H1 (cell line): ENCODE measurements at regions not wholly inside any gene's neighbourhood (a gene's known extent, or its start where the extent isn't known, plus 50 kb on each side); places are given as distances from the start of the nearest gene placed in this dataset.

Experiments used
- CTCF ChIA-PET: fragments of 300-600 bp; sonication (Branson Sonifier 250); formaldehyde crosslinking; loops from one replicate; lab custom pipeline; 2021; ENCODE audit not compliant: partially characterized antibody; lab: Charles Lee
- POLR2A ChIA-PET: fragments of 300-600 bp; sonication (Branson Sonifier 250); formaldehyde crosslinking; loops from one replicate; lab custom pipeline; 2021; ENCODE audit warnings: inconsistent platforms; ENCODE audit not compliant: partially characterized antibody; lab: Charles Lee
- DNase-seq, 2 experiments: peaks; one replicate each; pipeline versions ENCODE4 v3.0.0 to v3.0.0-alpha.2; 2010 to 2022; ENCODE audit warnings: low spot score in 2 of 2, low read depth in 1 of 2, mixed read lengths in 1 of 2
- FAIRE-seq: peaks from 2 replicates; lab custom pipeline; 2011; peaks lifted over from hg19 to GRCh38; lab: Jason Lieb, UNC
- H2AFZ ChIP-seq: 2 replicates; pipeline ENCODE4 v1.8.1; 2012; ENCODE audit warnings: low read length, inconsistent platforms
- H2AK5ac ChIP-seq: 2 replicates; pipeline ENCODE4 v1.6.1; 2013; ENCODE audit warnings: low read depth, low read length
- H2BK120ac ChIP-seq: replicated peaks from 2 replicates; pipeline ENCODE3; 2013; ENCODE audit warnings: low read depth, low read length, inconsistent platforms
- H2BK12ac ChIP-seq: 2 replicates; pipeline ENCODE4 v1.6.1; 2013; ENCODE audit warnings: low read depth, low read length
- H2BK15ac ChIP-seq: 2 replicates; pipeline ENCODE4 v1.6.1; 2013; ENCODE audit warnings: low read length
- H2BK20ac ChIP-seq: 2 replicates; pipeline ENCODE4 v1.6.1; 2013; ENCODE audit warnings: low read length
- H2BK5ac ChIP-seq: 2 replicates; pipeline ENCODE4 v1.6.1; 2013; ENCODE audit warnings: low read depth, low read length
- H3K14ac ChIP-seq: 2 replicates; pipeline ENCODE4 v1.6.1; 2013; ENCODE audit warnings: inconsistent platforms; ENCODE audit not compliant: insufficient read length
- H3K18ac ChIP-seq: 2 replicates; pipeline ENCODE4 v1.6.1; 2013; ENCODE audit warnings: low read length; ENCODE audit errors: extremely low read depth
- H3K23ac ChIP-seq: 2 replicates; pipeline ENCODE4 v1.6.1; 2013; ENCODE audit warnings: inconsistent platforms; ENCODE audit not compliant: insufficient read length
- H3K23me2 ChIP-seq: 2 replicates; pipeline ENCODE4 v1.6.1; 2013; ENCODE audit warnings: low read depth, low read length
- H3K27ac ChIP-seq: 2 replicates; pipeline ENCODE4 v1.6.1; 2011; ENCODE audit warnings: low read depth, low read length, inconsistent platforms
- H3K27me3 ChIP-seq, 4 experiments: replicated peaks in 1 of 4; 1 replicate in 1 of 4; 2 replicates in 3 of 4; pipeline versions ENCODE4 v1.6.1 to v1.8.1; 2011 to 2013; ENCODE audit warnings: low read length in 3 of 4, mild to moderate bottlenecking in 3 of 4, inconsistent platforms in 2 of 4, mixed read lengths in 2 of 4, moderate library complexity in 1 of 4; ENCODE audit not compliant: control insufficient read depth in 3 of 4, insufficient read depth in 3 of 4; ENCODE audit errors: extremely low read depth in 1 of 4
- H3K36me3 ChIP-seq, 4 experiments: 2 replicates each; pipeline versions ENCODE4 v1.6.1 to v1.8.1; 2011 to 2013; ENCODE audit warnings: mild to moderate bottlenecking in 4 of 4, low read length in 3 of 4, moderate library complexity in 2 of 4, control low read depth in 1 of 4, inconsistent platforms in 1 of 4; ENCODE audit not compliant: insufficient read depth in 4 of 4, control insufficient read depth in 2 of 4
- H3K4ac ChIP-seq: replicated peaks from 2 replicates; pipeline ENCODE3; 2013; ENCODE audit warnings: low read length, low read depth, mixed read lengths, inconsistent platforms; ENCODE audit not compliant: insufficient read length
- H3K4me1 ChIP-seq, 4 experiments: replicated peaks in 1 of 4; 1 replicate in 1 of 4; 2 replicates in 3 of 4; pipeline versions ENCODE4 v1.6.1 to v1.8.1; 2011 to 2013; ENCODE audit warnings: low read length in 3 of 4, inconsistent platforms in 2 of 4, mixed read lengths in 1 of 4; ENCODE audit not compliant: insufficient read depth in 4 of 4, control insufficient read depth in 3 of 4
- H3K4me2 ChIP-seq, 2 experiments: 2 replicates each; pipeline versions ENCODE4 v1.6.1 to v1.8.1; 2011 to 2013; ENCODE audit warnings: low read depth in 2 of 2, low read length in 2 of 2, control low read depth in 1 of 2, inconsistent platforms in 1 of 2, mild to moderate bottlenecking in 1 of 2; ENCODE audit not compliant: insufficient read depth in 1 of 2
- H3K4me3 ChIP-seq, 4 experiments: fragments of 200-600, 300-600 bp in 1 of 4; sonication (generic), shearing (Covaris generic), sonication (Bioruptor Twin) in 1 of 4; 2 replicates each; pipeline versions ENCODE4 v1.5.1 to v1.8.1; 2011 to 2016; ENCODE audit warnings: low read length in 4 of 4, low read depth in 3 of 4, control low read depth in 2 of 4, inconsistent platforms in 2 of 4, mild to moderate bottlenecking in 2 of 4, mixed read lengths in 1 of 4, moderate library complexity in 1 of 4; ENCODE audit not compliant: insufficient read depth in 2 of 4; ENCODE audit errors: extremely low read depth in 1 of 4
- H3K56ac ChIP-seq: replicated peaks from 2 replicates; pipeline ENCODE3; 2013; ENCODE audit warnings: low read depth, mild to moderate bottlenecking, mixed read lengths, low read length, inconsistent platforms; ENCODE audit not compliant: insufficient read length
- H3K79me1 ChIP-seq: 2 replicates; pipeline ENCODE4 v1.6.1; 2013; ENCODE audit warnings: low read depth, low read length, control low read depth
- H3K79me2 ChIP-seq, 2 experiments: 2 replicates each; pipeline versions ENCODE4 v1.6.1 to v1.8.1; 2012 to 2013; ENCODE audit warnings: low read length in 2 of 2, mild to moderate bottlenecking in 2 of 2, inconsistent platforms in 1 of 2; ENCODE audit not compliant: insufficient read depth in 2 of 2, control insufficient read depth in 1 of 2
- H3K9ac ChIP-seq, 4 experiments: replicated peaks in 1 of 4; 1 replicate in 1 of 4; 2 replicates in 3 of 4; pipeline versions ENCODE4 v1.6.1 to v1.8.1; 2011 to 2013; ENCODE audit warnings: low read depth in 3 of 4, low read length in 3 of 4, control low read depth in 2 of 4, mild to moderate bottlenecking in 2 of 4, moderate library complexity in 2 of 4, inconsistent platforms in 1 of 4; ENCODE audit errors: extremely low read depth in 1 of 4
- H3K9me3 ChIP-seq, 2 experiments: 2 replicates each; pipeline versions ENCODE4 v1.6.1 to v1.8.1; 2012 to 2013; ENCODE audit warnings: mild to moderate bottlenecking in 2 of 2, moderate library complexity in 2 of 2, control low read depth in 1 of 2, inconsistent platforms in 1 of 2, low read depth in 1 of 2, low read length in 1 of 2, mixed read lengths in 1 of 2; ENCODE audit not compliant: insufficient read depth in 2 of 2
- H4K20me1 ChIP-seq, 2 experiments: replicated peaks in 1 of 2; 2 replicates each; pipeline versions ENCODE3 to v1.8.1; 2011 to 2013; ENCODE audit warnings: inconsistent platforms in 2 of 2, low read length in 2 of 2, mild to moderate bottlenecking in 1 of 2; ENCODE audit not compliant: insufficient read depth in 2 of 2, control insufficient read depth in 1 of 2
- H4K5ac ChIP-seq: 2 replicates; pipeline ENCODE4 v1.6.1; 2013; ENCODE audit warnings: low read length, low read depth, mixed read lengths, inconsistent platforms; ENCODE audit not compliant: insufficient read length
- H4K8ac ChIP-seq: 2 replicates; pipeline ENCODE4 v1.8.0; 2013; ENCODE audit warnings: mild to moderate bottlenecking, moderate library complexity, low read length, inconsistent platforms; ENCODE audit not compliant: insufficient read depth; ENCODE audit errors: extremely low read depth
- H4K91ac ChIP-seq: replicated peaks from 2 replicates; pipeline ENCODE3; 2013; ENCODE audit warnings: low read length, mixed read lengths, inconsistent platforms; ENCODE audit not compliant: insufficient read length
- ASH2L ChIP-seq: fragments of 200-600, 300-600 bp; sonication (generic); IDR thresholded peaks from one replicate; pipeline ENCODE4 v1.7.1; 2017; ENCODE audit warnings: low read length
- BCL11A ChIP-seq, 2 experiments: IDR thresholded peaks; one replicate each; pipeline ENCODE4 v1.6.1; 2011; ENCODE audit warnings: low read depth in 2 of 2, low read length in 2 of 2, mild to moderate bottlenecking in 2 of 2
- EGR1 ChIP-seq: IDR thresholded peaks from 2 replicates; pipeline ENCODE4 v1.6.1; 2011; ENCODE audit warnings: low read depth, low read length, borderline replicate concordance
- EZH2 ChIP-seq: fragments of 200-600 bp; sonication (generic); IDR thresholded peaks from 2 replicates; pipeline ENCODE4 v1.7.1; 2012; ENCODE audit warnings: low read depth, mild to moderate bottlenecking, moderate library complexity, low read length, inconsistent platforms; ENCODE audit not compliant: severe bottlenecking
- HDAC2 ChIP-seq, 2 experiments: fragments of 300-600 bp in 1 of 2; sonication (generic) in 1 of 2; IDR thresholded peaks; 2 replicates each; pipeline ENCODE4 v1.6.1; 2011 to 2012; ENCODE audit warnings: low read depth in 2 of 2, low read length in 2 of 2, mild to moderate bottlenecking in 2 of 2, moderate library complexity in 2 of 2, borderline replicate concordance in 1 of 2, inconsistent platforms in 1 of 2
- RXRA ChIP-seq: IDR thresholded peaks from 2 replicates; pipeline ENCODE4 v1.6.1; 2011; ENCODE audit warnings: low read depth, mild to moderate bottlenecking, low read length, moderate library complexity; ENCODE audit not compliant: insufficient read depth
- SP1 ChIP-seq: IDR thresholded peaks from 2 replicates; pipeline ENCODE4 v1.6.1; 2011; ENCODE audit warnings: low read depth, low read length
- whole genome bisulfite sequencing, 2 experiments: shearing (Covaris generic) in 1 of 2; methylation state at CpG; one replicate each; pipeline versions ENCODE4 v1.1.6 to v1.1.7; 2013 to 2015; ENCODE audit warnings: low lambda C conversion rate in 2 of 2, mixed read lengths in 2 of 2, inconsistent platforms in 1 of 2, low coverage in 1 of 2, missing lambda C conversion rate in 1 of 2; ENCODE audit not compliant: insufficient replicate concordance in 2 of 2, insufficient coverage in 1 of 2, insufficient read length in 1 of 2; ENCODE audit errors: extremely low coverage in 1 of 2, missing lambda C conversion rate in 1 of 2; 5-methylcytosine and 5-hydroxymethylcytosine counted together
- TF ChIP-seq, protein P1 (sequence below): IDR thresholded peaks from 2 replicates; pipeline ENCODE4 v1.6.1; 2012; ENCODE audit warnings: inconsistent platforms
- TF ChIP-seq, protein P2 (sequence below): IDR thresholded peaks from 2 replicates; pipeline ENCODE4 v1.6.1; 2012; ENCODE audit warnings: low read length, inconsistent platforms

DNA sequence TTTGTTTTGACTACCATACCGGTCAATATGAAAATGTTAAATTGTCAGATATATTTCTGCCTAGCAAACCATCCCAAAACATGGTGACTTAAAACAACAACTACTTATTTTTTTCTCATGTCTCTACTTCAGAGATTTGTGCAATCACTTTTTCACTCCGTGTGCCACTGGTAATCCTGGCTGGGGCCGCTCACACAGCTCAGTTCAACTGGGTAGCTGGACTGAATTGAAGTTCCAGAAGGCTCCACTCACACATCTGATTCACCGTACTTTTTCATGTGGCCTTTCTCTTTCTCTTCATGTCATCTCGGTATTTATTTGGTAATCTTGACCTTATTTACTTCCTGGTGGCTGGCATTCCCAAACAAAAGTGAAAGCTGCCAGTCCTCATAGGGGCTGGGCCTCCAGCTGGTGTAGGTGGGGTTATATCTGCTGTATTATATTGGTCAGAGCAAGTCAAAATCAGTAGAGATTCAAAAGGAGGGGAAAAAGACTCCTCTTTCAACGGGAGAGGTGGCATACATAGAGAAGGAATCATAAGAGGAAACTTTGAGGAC lies 513.9 kb upstream of the NXPH2 start:
- H4K5ac ChIP-seq, result no peak overlapping the region
- no peak overlapping the region for H3K18ac ChIP-seq
- no peak overlapping the region for H2BK12ac ChIP-seq
- H3K27me3 ChIP-seq, result no peaks in the 10 kb centered on the region
- H3K4me2 ChIP-seq, result no peak overlapping the region
- H3K23me2 ChIP-seq, result no peaks in the 10 kb centered on the region
- FAIRE-seq (no peak), DNase-seq (no peak)
- no peak overlapping the region for H2BK15ac ChIP-seq
- no peak overlapping the region for H2AFZ ChIP-seq
- H3K56ac ChIP-seq, result no peak overlapping the region
- no peak overlapping the region for H4K91ac ChIP-seq
- no peak overlapping the region for H3K14ac ChIP-seq
- H4K8ac ChIP-seq, result no peak overlapping the region
- ChIA-PET CTCF (no interaction called here), POLR2A (no interaction called here)
- H3K9me3 ChIP-seq, result no peaks in the 10 kb centered on the region
- H3K79me2 ChIP-seq, result no peaks in the 10 kb centered on the region
- no peak overlapping the region for H3K4me3 ChIP-seq
- H4K20me1 ChIP-seq, result peaks cover 0 to 1% of the 10 kb centered on the region in 2 experiments
- H3K4ac ChIP-seq, result no peak overlapping the region
- H3K23ac ChIP-seq, result no peak overlapping the region
- no peak overlapping the region for H2BK120ac ChIP-seq
- no peak overlapping the region for H3K27ac ChIP-seq
- no peak overlapping the region for H2AK5ac ChIP-seq
- no peaks in the 10 kb centered on the region for H3K4me1 ChIP-seq
- no peak overlapping the region for H3K9ac ChIP-seq
- no peak overlapping the region for H2BK20ac ChIP-seq
- 80% methylated on average over 6 of the region's 6 CpGs; no CpG with 5 or more reads in 1 of the 2 experiments for WGBS, 2 experiments
- H3K36me3 ChIP-seq, result no peaks in the 10 kb centered on the region
- no peak overlapping the region for H2BK5ac ChIP-seq
- H3K79me1 ChIP-seq, result no peaks in the 10 kb centered on the region
- TF ChIP-seq, protein P1, sequence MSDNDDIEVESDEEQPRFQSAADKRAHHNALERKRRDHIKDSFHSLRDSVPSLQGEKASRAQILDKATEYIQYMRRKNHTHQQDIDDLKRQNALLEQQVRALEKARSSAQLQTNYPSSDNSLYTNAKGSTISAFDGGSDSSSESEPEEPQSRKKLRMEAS, result no peak
- no peak for TF ChIP-seq EGR1
- TF ChIP-seq HDAC2 (IDR thresholded peaks at IDR 0.05; ENCODE audit: borderline replicate concordance in 1 of 2, low read depth in 2 of 2, low read length in 2 of 2), result no peak
- no peak for TF ChIP-seq BCL11A (IDR thresholded peaks at IDR 0.05; ENCODE audit: low read depth in 2 of 2, low read length in 2 of 2)
- TF ChIP-seq, protein P2, sequence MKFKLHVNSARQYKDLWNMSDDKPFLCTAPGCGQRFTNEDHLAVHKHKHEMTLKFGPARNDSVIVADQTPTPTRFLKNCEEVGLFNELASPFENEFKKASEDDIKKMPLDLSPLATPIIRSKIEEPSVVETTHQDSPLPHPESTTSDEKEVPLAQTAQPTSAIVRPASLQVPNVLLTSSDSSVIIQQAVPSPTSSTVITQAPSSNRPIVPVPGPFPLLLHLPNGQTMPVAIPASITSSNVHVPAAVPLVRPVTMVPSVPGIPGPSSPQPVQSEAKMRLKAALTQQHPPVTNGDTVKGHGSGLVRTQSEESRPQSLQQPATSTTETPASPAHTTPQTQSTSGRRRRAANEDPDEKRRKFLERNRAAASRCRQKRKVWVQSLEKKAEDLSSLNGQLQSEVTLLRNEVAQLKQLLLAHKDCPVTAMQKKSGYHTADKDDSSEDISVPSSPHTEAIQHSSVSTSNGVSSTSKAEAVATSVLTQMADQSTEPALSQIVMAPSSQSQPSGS, result no peak
- TF ChIP-seq RXRA, result no peak
- TF ChIP-seq ASH2L, result no peak
- TF ChIP-seq SP1, result no peak
- no peak for TF ChIP-seq EZH2
